Gastroesophageal sphincter (tissue), 4 donors: ENCODE measurements at regions not wholly inside any gene's neighbourhood (a gene's known extent, or its start where the extent isn't known, plus 50 kb on each side); places are given as distances from the start of the nearest gene placed in this dataset.

Experiments
- ATAC-seq: fragments of 150-250 bp; one replicate; pipeline ENCODE4 v1.9.1; 2016; ENCODE audit warnings: mild to moderate bottlenecking, moderate library complexity
- H3K27ac ChIP-seq, 4 donors: fragments of 200-600 bp; sonication (generic) in 3 of 4; 1 replicate in 3 of 4; 2 replicates in 1 of 4; pipeline ENCODE4 v1.5.1; 2016 to 2019
- H3K27me3 ChIP-seq: fragments of 200-600 bp; sonication (generic); one replicate; pipeline ENCODE4 v1.5.1; 2019
- H3K36me3 ChIP-seq, 2 donors: fragments of 200-600 bp; sonication (generic); one replicate each; pipeline ENCODE4 v1.5.1; 2019; ENCODE audit warnings: control low read depth in 1 of 2
- H3K4me1 ChIP-seq, 3 donors: fragments of 200-600 bp; sonication (generic); 1 replicate in 2 of 3; 2 replicates in 1 of 3; pipeline ENCODE4 v1.5.1; 2016 to 2019; ENCODE audit warnings: control low read depth in 2 of 3
- H3K4me3 ChIP-seq, 2 donors: fragments of 200-600 bp; sonication (generic); one replicate each; pipeline ENCODE4 v1.5.1; 2019; ENCODE audit warnings: mild to moderate bottlenecking in 1 of 2, moderate library complexity in 1 of 2
- H3K9me3 ChIP-seq, 3 donors: fragments of 200-600 bp; sonication (generic); one replicate each; pipeline ENCODE4 v1.5.1; 2017 to 2019; ENCODE audit warnings: control low read depth in 2 of 3
- CTCF ChIP-seq, 4 experiments: fragments of 200-600 bp in 2 of 4; fragments of 450-650 bp in 2 of 4; sonication (generic) in 1 of 4; IDR thresholded peaks; one replicate each; pipeline ENCODE4 v1.5.1; 2017 to 2019; ENCODE audit warnings: antibody characterized with exemption in 4 of 4, mild to moderate bottlenecking in 2 of 4, moderate library complexity in 2 of 4
- EP300 ChIP-seq: sonication (generic); formaldehyde crosslinking; IDR thresholded peaks from one replicate; pipeline ENCODE4 v1.6.1; 2017; ENCODE audit warnings: antibody characterized with exemption, mild to moderate bottlenecking
- POLR2A ChIP-seq, 2 donors: fragments of 450-650 bp; IDR thresholded peaks; one replicate each; pipeline ENCODE4 v1.6.1; 2017; ENCODE audit warnings: antibody characterized with exemption in 2 of 2, mild to moderate bottlenecking in 2 of 2, moderate library complexity in 1 of 2
- POLR2AphosphoS5 ChIP-seq: sonication (generic); formaldehyde crosslinking; IDR thresholded peaks from one replicate; pipeline ENCODE4 v1.6.1; 2017; ENCODE audit warnings: antibody characterized with exemption
- WGBS, 2 donors: methylation state at CpG; one replicate each; pipeline ENCODE4 v1.1.5; 2018; ENCODE audit warnings: low coverage in 1 of 2; 5-methylcytosine and 5-hydroxymethylcytosine counted together

GRCh38 chr18:24936691-24937090 is 415.3 kb downstream of the ZNF521 start:
- H3K27ac ChIP-seq = no peak overlapping the region
- H3K4me1 ChIP-seq = no peaks in the 10 kb centered on the region
- no peaks in the 10 kb centered on the region for H3K27me3 ChIP-seq
- TF ChIP-seq EP300 = no peak
- no peak for TF ChIP-seq POLR2A (IDR thresholded peaks at IDR 0.05)
- no peak for TF ChIP-seq CTCF (IDR thresholded peaks at IDR 0.05)
- TF ChIP-seq POLR2AphosphoS5 = no peak
- H3K4me3 ChIP-seq = no peak overlapping the region
- no peaks in the 10 kb centered on the region for H3K36me3 ChIP-seq
- ATAC-seq = no peak
- 61 to 75% methylated on average over 2 to 3 of the region's 3 CpGs for WGBS, 2 donors
- no peaks in the 10 kb centered on the region for H3K9me3 ChIP-seq

GRCh38 chr18:24937639-24938275 is 414.2 kb downstream of the ZNF521 start:
- H3K36me3 ChIP-seq = no peaks in the 10 kb centered on the region
- ATAC-seq = no peak
- WGBS, 2 donors = 83% methylated on average over 3 of the region's 5 CpGs; no CpG with 5 or more reads in 1 of the 2 donors
- TF ChIP-seq CTCF (IDR thresholded peaks at IDR 0.05) (no peak), EP300 (no peak), POLR2A (IDR thresholded peaks at IDR 0.05) (no peak), POLR2AphosphoS5 (no peak)
- H3K9me3 ChIP-seq = no peaks in the 10 kb centered on the region
- H3K27me3 ChIP-seq = no peaks in the 10 kb centered on the region
- no peak overlapping the region for H3K4me3 ChIP-seq
- H3K4me1 ChIP-seq = no peaks in the 10 kb centered on the region
- no peak overlapping the region for H3K27ac ChIP-seq

- TF ChIP-seq EP300 (no peak), POLR2A (IDR thresholded peaks at IDR 0.05) (no peak), CTCF (IDR thresholded peaks at IDR 0.05) (no peak), POLR2AphosphoS5 (no peak)
- H3K9me3 ChIP-seq = no peaks in the 10 kb centered on the region
- H3K4me1 ChIP-seq = no peaks in the 10 kb centered on the region
- WGBS, 2 donors = 83 to 94% methylated on average over 3 to 6 of the region's 6 CpGs
- no peak overlapping the region for H3K4me3 ChIP-seq
- ATAC-seq = no peak
- no peaks in the 10 kb centered on the region for H3K27me3 ChIP-seq
- no peaks in the 10 kb centered on the region for H3K36me3 ChIP-seq
- H3K27ac ChIP-seq = no peak overlapping the region
Observed at GRCh38 chr18:24940416-24940815, 411.6 kb downstream of the ZNF521 start.

GRCh38 chr18:24941174-24941951 is 410.6 kb downstream of the ZNF521 start:
- H3K27me3 ChIP-seq = no peaks in the 10 kb centered on the region
- H3K27ac ChIP-seq = no peak overlapping the region
- no peak for ATAC-seq
- no peaks in the 10 kb centered on the region for H3K4me1 ChIP-seq
- no peak overlapping the region for H3K4me3 ChIP-seq
- no peaks in the 10 kb centered on the region for H3K9me3 ChIP-seq
- no peak for TF ChIP-seq POLR2A (IDR thresholded peaks at IDR 0.05)
- TF ChIP-seq POLR2AphosphoS5 = no peak
- no peak for TF ChIP-seq EP300
- TF ChIP-seq CTCF (IDR thresholded peaks at IDR 0.05) = no peak
- 62 to 65% methylated on average over 3 of the region's 6 CpGs for WGBS, 2 donors
- no peaks in the 10 kb centered on the region for H3K36me3 ChIP-seq

- whole genome bisulfite sequencing, 2 donors = 71% methylated on average over 1 of the region's 4 CpGs; no CpG with 5 or more reads in 1 of the 2 donors
- H3K4me3 ChIP-seq = no peak overlapping the region
- H3K27ac ChIP-seq = no peak overlapping the region
- no peak for ATAC-seq
- no peaks in the 10 kb centered on the region for H3K36me3 ChIP-seq
- H3K27me3 ChIP-seq = no peaks in the 10 kb centered on the region
- no peaks in the 10 kb centered on the region for H3K4me1 ChIP-seq
- TF ChIP-seq POLR2AphosphoS5 (no peak), CTCF (IDR thresholded peaks at IDR 0.05) (no peak), POLR2A (IDR thresholded peaks at IDR 0.05) (no peak), EP300 (no peak)
- no peaks in the 10 kb centered on the region for H3K9me3 ChIP-seq
Observed at GRCh38 chr18:24942144-24942543, 409.8 kb downstream of the ZNF521 start.
